Medulla oblongata (tissue), 1 donor: ENCODE measurements at regions not wholly inside any gene's neighbourhood (a gene's known extent, or its start where the extent isn't known, plus 50 kb on each side); places are given as distances from the start of the nearest gene placed in this dataset.
A peak's percentile ranks its signal among the peaks of the same experiment; 100 is the strongest.
"Not testable (repeated sequence)": the region's sequence is repeated elsewhere in the genome, so short reads cannot be mapped to it uniquely, and the experiment has no call there.

Source experiments
- DNase-seq: peaks from one replicate; pipeline ENCODE4 v3.0.0-alpha.2; 2015; ENCODE audit errors: extremely low spot score

GRCh38 chr5:111635151-111635902 lies 121.7 kb downstream of the NREP start:
- DNase-seq = peak; percentile 5

- no peak for DNase-seq
Measured at GRCh38 chr5:111631328-111631727, 119.0 kb upstream of the STARD4 start.

GRCh38 chr5:111628901-111629300 lies 116.6 kb upstream of the STARD4 start:
- no peak for DNase-seq

GRCh38 chr5:111627862-111628261 lies 115.5 kb upstream of the STARD4 start:
- no peak for DNase-seq

- DNase-seq = no peak
Measured at GRCh38 chr5:111626473-111627148, 114.3 kb upstream of the STARD4 start.

- DNase-seq = no peak
Measured at GRCh38 chr5:111618623-111619271, 106.4 kb upstream of the STARD4 start.

GRCh38 chr5:111615054-111615453 lies 102.7 kb upstream of the STARD4 start:
- DNase-seq = no peak

- DNase-seq = not testable (repeated sequence)
Measured at GRCh38 chr5:111612013-111612630, 99.8 kb upstream of the STARD4 start.

GRCh38 chr5:111606194-111606593 lies 93.9 kb upstream of the STARD4 start:
- DNase-seq = no peak

- no peak for DNase-seq
Measured at GRCh38 chr5:111603446-111603827, 91.1 kb upstream of the STARD4 start.

GRCh38 chr5:111602817-111603445 lies 90.6 kb upstream of the STARD4 start:
- DNase-seq = no peak

GRCh38 chr5:111598996-111599395 lies 86.7 kb upstream of the STARD4 start:
- no peak for DNase-seq

- no peak for DNase-seq
Measured at GRCh38 chr5:111597491-111597890, 85.2 kb upstream of the STARD4 start.

- no peak for DNase-seq
Measured at GRCh38 chr5:111596705-111597104, 84.4 kb upstream of the STARD4 start.

- no peak for DNase-seq
Measured at GRCh38 chr5:111595425-111595824, 83.1 kb upstream of the STARD4 start.

- DNase-seq = no peak
Measured at GRCh38 chr5:111589316-111589715, 77.0 kb upstream of the STARD4 start.

- no peak for DNase-seq
Measured at GRCh38 chr5:111587728-111588127, 75.4 kb upstream of the STARD4 start.

- DNase-seq = no peak
Measured at GRCh38 chr5:111585946-111586345, 73.6 kb upstream of the STARD4 start.

- DNase-seq = no peak
Measured at GRCh38 chr5:111585291-111585690, 73.0 kb upstream of the STARD4 start.

- no peak for DNase-seq
Measured at GRCh38 chr5:111584651-111585050, 72.3 kb upstream of the STARD4 start.

GRCh38 chr5:111583758-111584203 lies 71.4 kb upstream of the STARD4 start:
- DNase-seq = no peak
